HG03442 (cell line): ENCODE measurements at regions not wholly inside any gene's neighbourhood (a gene's known extent, or its start where the extent isn't known, plus 50 kb on each side); places are given as distances from the start of the nearest gene placed in this dataset.
"Not testable (repeated sequence)": the region's sequence is repeated elsewhere in the genome, so short reads cannot be mapped to it uniquely, and the experiment has no call there.

ENCODE experiments used
- ATAC-seq: cut with Tn5 transposase; IDR thresholded peaks from one replicate; pipeline ENCODE4 v1.9.1; 2021; ENCODE audit warnings: mild to moderate bottlenecking, moderate library complexity; ENCODE audit not compliant: unreplicated experiment

- ATAC-seq = no peak
These were observed 121.5 kb downstream of the XCL2 start for GRCh38 chr1:168422203-168422847.

DNA sequence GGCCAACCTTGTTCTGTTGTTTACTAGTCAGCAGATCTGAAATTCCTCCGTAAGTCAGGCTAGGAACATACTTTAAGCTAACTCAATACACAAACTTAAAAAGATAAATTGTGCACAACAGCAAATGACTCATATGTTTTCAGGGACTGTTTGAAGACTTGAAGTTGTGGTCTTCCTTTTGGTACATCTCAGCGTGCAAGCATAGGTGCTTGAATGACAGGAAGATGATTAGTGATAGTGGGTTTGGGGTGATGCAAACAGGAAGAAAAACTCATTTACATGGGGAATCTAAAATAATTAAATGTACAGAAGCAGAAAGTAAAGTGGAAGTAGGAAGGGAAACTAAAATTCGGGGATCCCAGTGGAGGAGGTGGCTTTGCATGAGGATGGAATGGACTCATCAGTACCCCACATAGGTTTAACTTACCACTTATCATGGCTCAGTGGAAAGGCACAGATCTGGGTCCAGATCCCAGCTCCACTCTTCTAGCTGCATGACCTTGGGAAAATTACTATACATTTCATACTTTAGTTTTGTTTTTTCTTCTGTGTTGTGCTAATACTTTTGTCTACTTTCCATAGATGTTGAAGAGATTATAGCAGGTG is 122.3 kb downstream of the XCL2 start:
- no peak for ATAC-seq

DNA sequence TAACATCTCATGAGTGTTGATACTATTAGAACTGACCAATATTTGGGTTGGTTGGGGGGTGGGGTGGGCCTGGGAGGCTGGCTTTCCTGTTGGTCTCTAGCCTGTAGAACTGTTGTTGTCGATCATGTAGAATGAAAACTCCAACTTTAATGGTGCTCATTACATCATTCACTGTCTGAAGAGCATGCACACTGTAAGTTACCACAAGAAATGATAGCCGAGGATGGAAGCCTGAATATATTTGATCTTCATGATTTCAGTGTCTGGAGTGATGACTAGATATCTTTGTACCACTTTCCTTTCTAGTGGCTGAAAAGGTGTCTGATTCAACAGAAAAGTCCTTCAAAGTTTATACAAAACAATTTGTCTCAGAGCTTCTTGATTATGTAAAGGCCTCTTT is 123.6 kb downstream of the XCL2 start:
- no peak for ATAC-seq

DNA sequence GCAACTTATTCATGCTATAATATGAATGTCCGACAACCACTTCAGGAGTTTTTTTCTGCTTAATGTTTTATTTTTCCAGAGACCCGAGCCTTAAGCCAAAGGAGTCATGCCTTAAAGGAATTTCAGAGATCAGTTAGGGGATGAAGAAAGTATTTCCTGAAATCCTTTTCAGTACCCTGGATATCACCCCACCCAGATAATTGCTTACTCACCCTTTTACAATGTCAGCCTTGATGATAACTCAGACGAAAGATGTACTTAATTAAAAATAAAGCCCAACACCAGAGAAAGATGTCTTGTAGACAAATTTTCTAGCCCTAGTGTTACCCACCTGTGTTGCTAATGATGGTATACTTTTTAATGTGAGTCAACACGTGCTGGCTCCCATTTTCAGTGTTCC is 124.1 kb downstream of the XCL2 start:
- no peak for ATAC-seq

GRCh38 chr1:168416220-168416619 is 127.6 kb downstream of the XCL2 start:
- no peak for ATAC-seq

GRCh38 chr1:168414914-168415313 is 128.9 kb downstream of the XCL2 start:
- no peak for ATAC-seq

DNA sequence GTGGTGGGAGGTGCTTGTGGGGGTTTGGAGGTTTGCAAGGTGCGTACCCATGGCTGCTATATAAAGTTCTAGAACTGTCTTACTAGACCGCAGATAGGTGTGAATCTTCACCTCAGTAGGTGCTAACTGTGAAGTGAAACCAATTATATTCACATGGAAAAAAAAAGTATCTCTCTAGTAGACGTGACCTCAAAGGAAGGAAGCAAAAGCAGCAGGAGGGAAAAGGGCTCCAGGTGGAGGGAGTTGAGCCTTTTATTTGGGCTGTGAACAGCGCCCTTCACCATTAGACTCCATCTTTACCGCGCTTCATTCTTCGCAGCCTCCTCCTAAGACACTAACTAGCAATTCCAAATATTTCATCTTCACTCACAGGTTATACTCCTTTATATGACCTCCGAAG is 129.8 kb downstream of the TBX19 start:
- ATAC-seq = no peak

DNA sequence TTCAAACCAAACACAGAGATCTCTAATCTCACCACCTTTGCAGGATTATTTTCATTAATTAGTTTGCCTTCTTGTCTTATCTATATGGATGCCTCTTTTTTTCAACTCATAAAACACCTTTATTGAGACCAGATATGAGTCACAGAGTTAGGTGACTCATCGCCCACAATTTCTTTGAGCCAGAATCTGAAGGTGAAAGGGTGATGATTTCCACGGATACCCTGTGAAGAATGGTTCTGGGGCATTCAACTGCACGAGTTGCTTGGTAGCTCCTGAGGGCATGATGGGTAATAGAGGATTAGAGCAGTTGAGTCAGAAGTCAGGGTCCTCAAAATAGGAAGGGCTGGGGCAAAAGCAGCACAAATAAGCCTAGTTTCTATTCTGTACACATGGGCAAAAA is 128.2 kb downstream of the TBX19 start:
- peak; percentile 86 for ATAC-seq

- ATAC-seq = no peak
These were observed 127.8 kb downstream of the TBX19 start for GRCh38 chr1:168408539-168408865.

DNA sequence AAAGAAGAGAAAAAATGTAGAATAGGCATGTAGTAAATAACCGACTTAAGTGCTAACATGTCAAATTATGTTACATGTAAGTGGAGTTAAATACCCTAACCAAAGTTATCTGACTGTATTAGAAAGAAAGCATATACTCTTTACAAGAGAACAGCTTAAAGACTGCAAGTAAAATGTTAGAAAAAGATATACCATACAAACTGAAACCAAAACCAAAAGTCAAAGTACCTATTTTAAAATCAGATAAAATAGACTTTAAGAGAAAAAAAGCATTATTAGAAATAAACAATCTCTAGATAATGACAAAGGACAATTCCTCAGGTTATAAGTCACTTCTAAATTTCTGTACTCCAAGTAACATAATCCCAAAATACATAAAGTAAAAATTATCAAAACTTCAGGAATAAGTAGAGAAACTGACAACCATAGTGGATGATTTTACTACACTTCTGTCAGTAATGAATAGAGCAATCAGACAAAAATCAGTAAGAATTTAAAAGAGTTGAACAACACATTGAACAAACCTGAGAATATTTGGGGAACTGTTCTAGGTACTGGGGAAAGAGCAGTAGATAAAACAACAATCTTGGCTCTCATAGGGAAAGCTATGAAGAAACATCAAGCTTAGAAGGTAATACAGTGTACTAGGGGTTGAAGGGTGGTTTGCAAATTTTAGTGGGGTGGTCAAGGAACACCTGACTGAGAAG is 127.3 kb downstream of the TBX19 start:
- ATAC-seq = no peak

DNA sequence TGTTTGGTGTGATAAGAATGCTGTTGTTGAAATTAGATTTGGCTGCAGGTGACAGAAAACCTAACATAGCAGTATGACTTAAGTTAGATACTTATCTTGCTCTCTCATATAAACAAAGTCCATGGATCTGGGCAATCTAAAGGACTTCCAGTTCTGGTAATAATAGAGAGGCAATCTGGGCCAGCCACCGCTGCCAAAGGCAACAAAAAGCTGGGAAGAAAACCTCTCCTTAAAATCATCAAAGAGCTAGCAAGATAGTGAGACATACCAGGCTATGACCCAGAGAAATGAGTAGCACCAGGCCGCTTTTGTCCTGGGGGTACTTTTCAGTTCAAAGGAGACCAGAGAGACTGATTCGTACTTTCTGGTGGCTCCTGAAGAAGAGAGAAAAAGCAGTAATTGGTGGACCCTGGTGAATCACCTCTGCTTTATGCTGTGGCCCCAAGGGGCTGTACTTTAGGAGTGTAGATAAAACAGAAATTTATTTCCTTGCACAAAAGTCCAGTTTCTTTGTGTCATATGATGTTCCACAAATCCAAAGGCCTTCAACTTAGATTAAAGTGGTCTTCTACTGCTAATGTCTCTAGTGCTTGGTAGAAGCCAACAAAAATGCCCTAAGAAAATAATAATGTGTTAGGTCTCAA is 125.4 kb downstream of the TBX19 start:
- no peak for ATAC-seq

DNA sequence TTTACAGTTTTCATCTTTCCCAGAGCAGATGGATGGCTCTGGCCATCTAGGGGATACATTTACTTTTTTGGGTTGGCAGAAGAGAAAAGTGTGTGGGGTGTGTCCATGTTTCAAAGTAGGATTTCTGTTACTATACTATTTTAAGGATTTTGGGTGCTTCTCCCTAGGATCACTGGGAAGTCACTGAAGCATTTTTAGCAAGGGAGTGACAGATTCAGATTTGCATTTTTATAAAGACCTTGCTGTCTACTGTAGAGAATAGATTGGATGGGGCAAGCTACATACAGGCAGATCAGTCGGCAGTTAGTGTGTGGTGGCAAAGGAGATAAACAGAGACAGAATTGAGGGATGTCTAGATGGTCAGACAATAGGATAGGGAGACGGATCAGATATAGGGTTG is 122.5 kb downstream of the TBX19 start:
- no peak for ATAC-seq

GRCh38 chr1:168402466-168402865 is 121.8 kb downstream of the TBX19 start:
- ATAC-seq = not testable (repeated sequence)

- no peak for ATAC-seq
These were observed 120.7 kb downstream of the TBX19 start for GRCh38 chr1:168401341-168401740.

- no peak for ATAC-seq
These were observed 119.5 kb downstream of the TBX19 start for GRCh38 chr1:168400139-168400538.

GRCh38 chr1:168397806-168398205 is 117.1 kb downstream of the TBX19 start:
- ATAC-seq = no peak

- ATAC-seq = no peak
These were observed 116.4 kb downstream of the TBX19 start for GRCh38 chr1:168396940-168397684.

DNA sequence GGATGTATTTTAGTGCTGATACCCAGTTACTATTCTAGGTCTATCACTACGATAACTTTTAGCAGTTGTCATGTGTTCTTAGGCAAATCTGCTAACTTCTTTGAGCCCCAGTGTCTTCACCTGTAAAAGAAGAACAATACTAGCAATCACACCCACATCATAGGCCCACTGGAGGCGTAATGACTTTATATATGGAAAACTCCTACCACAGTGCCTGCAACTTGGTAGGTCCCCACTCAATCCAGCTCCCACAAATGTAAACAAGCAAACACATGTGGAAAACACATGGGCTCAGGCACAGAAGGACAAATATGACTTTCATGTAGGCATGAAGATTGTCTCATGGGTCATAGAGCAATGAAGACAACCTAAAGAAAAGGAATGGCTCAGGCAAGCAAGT is 115.8 kb downstream of the TBX19 start:
- ATAC-seq = no peak

- no peak for ATAC-seq
These were observed 114.2 kb downstream of the TBX19 start for GRCh38 chr1:168394858-168395257.

- ATAC-seq = no peak
These were observed 112.4 kb downstream of the TBX19 start for GRCh38 chr1:168392958-168393549.
